AG04450 (cell line): ENCODE measurements at regions not wholly inside any gene's neighbourhood (a gene's known extent, or its start where the extent isn't known, plus 50 kb on each side); places are given as distances from the start of the nearest gene placed in this dataset.

ENCODE experiments used
- CTCF ChIA-PET: fragments of 300-600, 350-600 bp; formaldehyde crosslinking; extraction: SDS; loops from one replicate; lab custom pipeline; 2022; ENCODE audit warnings: antibody characterized with exemption, inconsistent platforms; lab: Charles Lee
- POLR2A ChIA-PET: fragments of 350-600 bp; formaldehyde crosslinking; extraction: SDS; loops from one replicate; lab custom pipeline; 2021; ENCODE audit warnings: antibody characterized with exemption, inconsistent platforms; lab: Yijun Ruan, JAX
- DNase-seq: peaks from one replicate; pipeline ENCODE4 v3.0.0-alpha.2; 2011; ENCODE audit warnings: low read depth, low spot score
- H3K27ac ChIP-seq: one replicate; pipeline ENCODE4 v1.5.1; 2012; ENCODE audit warnings: low read depth, low read length, control low read depth
- H3K27me3 ChIP-seq: one replicate; pipeline ENCODE4 v1.6.0; 2012; ENCODE audit warnings: low read length; ENCODE audit not compliant: control insufficient read depth, insufficient read depth
- H3K4me3 ChIP-seq: 2 replicates; pipeline ENCODE4 v1.5.1; 2011; ENCODE audit warnings: mild to moderate bottlenecking, low read depth, low read length, control low read depth
- H3K9me3 ChIP-seq: 2 replicates; pipeline ENCODE4 v1.5.1; 2012; ENCODE audit warnings: low read length; ENCODE audit not compliant: control insufficient read depth, insufficient read depth
- TF ChIP-seq, protein P1 (sequence below): IDR thresholded peaks from 2 replicates; pipeline ENCODE4 v1.5.1; 2011; ENCODE audit warnings: low read depth, low read length, control low read depth, inconsistent platforms

DNA sequence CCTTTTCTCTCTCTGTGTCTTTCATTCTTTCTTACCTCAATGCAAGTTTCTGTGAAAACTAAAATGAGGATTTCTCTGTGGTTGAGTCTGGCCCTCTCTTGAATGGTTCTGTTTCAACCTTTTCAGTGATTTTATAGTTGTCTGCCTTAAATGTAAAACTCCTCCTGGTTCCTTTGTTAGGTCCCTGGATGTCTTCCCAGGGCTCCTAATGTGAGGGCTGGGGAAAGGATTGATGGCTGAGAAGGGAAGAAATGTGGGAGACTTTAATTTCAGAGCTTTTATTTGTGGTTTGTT, 90.6 kb upstream of the GRM7 start:
- Histone ChIP-seq H3K9me3 (peaks cover 5% of the 10 kb centered on the region), H3K4me3 (no peak overlapping the region), H3K27ac (no peak overlapping the region), H3K27me3 (no peaks in the 10 kb centered on the region)
- TF ChIP-seq, protein P1, sequence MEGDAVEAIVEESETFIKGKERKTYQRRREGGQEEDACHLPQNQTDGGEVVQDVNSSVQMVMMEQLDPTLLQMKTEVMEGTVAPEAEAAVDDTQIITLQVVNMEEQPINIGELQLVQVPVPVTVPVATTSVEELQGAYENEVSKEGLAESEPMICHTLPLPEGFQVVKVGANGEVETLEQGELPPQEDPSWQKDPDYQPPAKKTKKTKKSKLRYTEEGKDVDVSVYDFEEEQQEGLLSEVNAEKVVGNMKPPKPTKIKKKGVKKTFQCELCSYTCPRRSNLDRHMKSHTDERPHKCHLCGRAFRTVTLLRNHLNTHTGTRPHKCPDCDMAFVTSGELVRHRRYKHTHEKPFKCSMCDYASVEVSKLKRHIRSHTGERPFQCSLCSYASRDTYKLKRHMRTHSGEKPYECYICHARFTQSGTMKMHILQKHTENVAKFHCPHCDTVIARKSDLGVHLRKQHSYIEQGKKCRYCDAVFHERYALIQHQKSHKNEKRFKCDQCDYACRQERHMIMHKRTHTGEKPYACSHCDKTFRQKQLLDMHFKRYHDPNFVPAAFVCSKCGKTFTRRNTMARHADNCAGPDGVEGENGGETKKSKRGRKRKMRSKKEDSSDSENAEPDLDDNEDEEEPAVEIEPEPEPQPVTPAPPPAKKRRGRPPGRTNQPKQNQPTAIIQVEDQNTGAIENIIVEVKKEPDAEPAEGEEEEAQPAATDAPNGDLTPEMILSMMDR: no peak
- CTCF ChIA-PET: no interaction called here
- DNase-seq: no peak
- POLR2A ChIA-PET: no interaction called here

DNA sequence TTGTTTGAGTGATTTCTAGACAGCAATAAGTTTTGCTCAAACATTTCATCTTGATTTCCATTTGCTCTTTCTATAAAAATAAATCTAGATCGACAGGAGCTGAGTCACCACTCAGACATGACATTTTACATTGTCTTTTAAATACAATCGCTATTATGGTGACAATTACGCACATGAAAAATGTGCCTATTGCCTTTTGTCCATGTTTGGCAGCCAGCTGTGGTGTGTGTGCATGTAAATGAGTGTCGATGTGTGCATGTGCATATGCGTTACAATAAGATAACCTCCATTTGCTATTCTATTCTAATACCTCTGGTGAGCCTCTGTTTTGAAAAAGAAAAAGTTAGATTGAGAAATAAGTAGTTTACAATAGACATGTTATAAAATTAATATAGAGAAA, 89.7 kb upstream of the GRM7 start:
- H3K9me3 ChIP-seq: peaks cover 10% of the 10 kb centered on the region
- no peak for DNase-seq
- no peaks in the 10 kb centered on the region for H3K27me3 ChIP-seq
- ChIA-PET POLR2A (no interaction called here), CTCF (no interaction called here)
- no peak overlapping the region for H3K4me3 ChIP-seq
- TF ChIP-seq, protein P1: no peak
- H3K27ac ChIP-seq: no peak overlapping the region

- Histone ChIP-seq H3K27me3 (no peaks in the 10 kb centered on the region), H3K4me3 (no peak overlapping the region), H3K9me3 (peaks cover 9% of the 10 kb centered on the region), H3K27ac (no peak overlapping the region)
- ChIA-PET POLR2A (no interaction called here), CTCF (no interaction called here)
- TF ChIP-seq, protein P1: no peak
- no peak for DNase-seq
Measured at GRCh38 chr3:6779140-6779539, 81.8 kb upstream of the GRM7 start.

- Histone ChIP-seq H3K9me3 (peaks cover 4% of the 10 kb centered on the region), H3K4me3 (no peak overlapping the region), H3K27ac (no peak overlapping the region), H3K27me3 (no peaks in the 10 kb centered on the region)
- TF ChIP-seq, protein P1: no peak
- POLR2A ChIA-PET: no interaction called here
- DNase-seq: no peak
- CTCF ChIA-PET: no interaction called here
Measured at GRCh38 chr3:6781092-6781491, 79.8 kb upstream of the GRM7 start.

DNA sequence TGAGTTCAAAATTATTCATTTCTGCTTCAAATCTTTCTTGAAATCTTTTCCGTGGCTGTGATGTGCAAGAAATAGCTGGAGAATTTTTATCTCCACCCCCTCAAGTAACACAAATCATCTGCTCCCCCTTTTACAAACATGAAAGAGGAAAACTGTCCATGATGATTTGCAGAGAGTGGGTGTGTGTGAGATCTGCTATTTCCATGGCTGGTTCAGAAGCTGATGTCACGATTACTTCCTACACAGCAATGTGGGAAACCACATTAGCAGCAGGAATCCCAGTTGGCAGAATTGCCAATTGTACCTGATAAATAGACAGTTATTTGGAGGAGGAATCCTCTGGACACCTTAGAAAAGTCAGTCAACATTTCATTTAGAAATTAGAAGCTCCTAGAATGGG, 75.2 kb upstream of the GRM7 start:
- ChIA-PET CTCF (no interaction called here), POLR2A (no interaction called here)
- no peak for DNase-seq
- H3K27ac ChIP-seq: no peak overlapping the region
- no peaks in the 10 kb centered on the region for H3K27me3 ChIP-seq
- TF ChIP-seq, protein P1: no peak
- no peaks in the 10 kb centered on the region; the same call in 1 of the 2 replicates for H3K9me3 ChIP-seq
- H3K4me3 ChIP-seq: no peak overlapping the region
